ENCODE measurements at regions not wholly inside any gene's neighbourhood (a gene's known extent, or its start where the extent isn't known, plus 50 kb on each side); places are given as distances from the start of the nearest gene placed in this dataset.

DNA sequence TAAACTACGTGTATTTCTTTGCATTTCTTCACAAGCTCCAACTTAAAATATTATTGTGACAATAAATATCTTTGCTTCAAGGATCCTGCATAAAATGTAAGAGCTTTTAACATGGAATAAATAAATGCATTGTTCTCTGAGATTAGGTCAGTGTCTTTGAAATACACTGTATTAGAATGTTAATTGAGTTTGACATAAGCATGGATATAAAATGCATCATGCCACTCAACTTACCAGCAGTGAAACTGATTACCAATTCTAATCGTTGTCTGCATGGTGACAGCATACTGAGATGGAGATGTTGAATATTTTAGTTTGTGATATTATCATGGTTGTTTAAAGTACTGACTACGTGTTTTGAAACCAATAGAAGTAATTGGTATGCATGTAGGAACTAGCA, 555.3 kb upstream of the ZNF608 start:
- Histone ChIP-seq H3K4me1 (ENCODE audit: insufficient read depth, low read length, poor library complexity, severe bottlenecking) (no peaks in the 10 kb centered on the region), H3K36me3 (ENCODE audit: insufficient read depth, low read length) (no peaks in the 10 kb centered on the region), H2AFZ (ENCODE audit: low read length) (no peak overlapping the region), H4K20me1 (ENCODE audit: insufficient read depth, low read length) (no peaks in the 10 kb centered on the region), H3K9me2 (ENCODE audit: insufficient read depth, low read length) (no peaks in the 10 kb centered on the region), H3K27ac (ENCODE audit: low read depth, low read length, poor library complexity, severe bottlenecking) (no peak overlapping the region), H3K4me2 (ENCODE audit: low read length) (no peak overlapping the region), H3K9me3 (ENCODE audit: low read length) (no peaks in the 10 kb centered on the region), H3K79me2 (ENCODE audit: insufficient read depth, low read depth, low read length) (no peaks in the 10 kb centered on the region), H3K4me3 (ENCODE audit: low read depth, low read length, poor library complexity, severe bottlenecking) (no peak overlapping the region)
- POLR2A ChIA-PET, result interaction anchor here (0.6 to 1.2 kb wide), 6 partner anchors 9 to 369 kb away, joined by 3 to 8 read pairs (median 4); no protein-coding TSS in a partner anchor
- intact Hi-C loops (cut with micrococcal nuclease; ENCODE audit: unreplicated experiment), result no loop called here
- CTCF ChIA-PET (ENCODE audit: unreplicated experiment), result no interaction called here
- no TSS peak for BruUV-seq (replicated peaks)
- TF ChIP-seq, protein P1, sequence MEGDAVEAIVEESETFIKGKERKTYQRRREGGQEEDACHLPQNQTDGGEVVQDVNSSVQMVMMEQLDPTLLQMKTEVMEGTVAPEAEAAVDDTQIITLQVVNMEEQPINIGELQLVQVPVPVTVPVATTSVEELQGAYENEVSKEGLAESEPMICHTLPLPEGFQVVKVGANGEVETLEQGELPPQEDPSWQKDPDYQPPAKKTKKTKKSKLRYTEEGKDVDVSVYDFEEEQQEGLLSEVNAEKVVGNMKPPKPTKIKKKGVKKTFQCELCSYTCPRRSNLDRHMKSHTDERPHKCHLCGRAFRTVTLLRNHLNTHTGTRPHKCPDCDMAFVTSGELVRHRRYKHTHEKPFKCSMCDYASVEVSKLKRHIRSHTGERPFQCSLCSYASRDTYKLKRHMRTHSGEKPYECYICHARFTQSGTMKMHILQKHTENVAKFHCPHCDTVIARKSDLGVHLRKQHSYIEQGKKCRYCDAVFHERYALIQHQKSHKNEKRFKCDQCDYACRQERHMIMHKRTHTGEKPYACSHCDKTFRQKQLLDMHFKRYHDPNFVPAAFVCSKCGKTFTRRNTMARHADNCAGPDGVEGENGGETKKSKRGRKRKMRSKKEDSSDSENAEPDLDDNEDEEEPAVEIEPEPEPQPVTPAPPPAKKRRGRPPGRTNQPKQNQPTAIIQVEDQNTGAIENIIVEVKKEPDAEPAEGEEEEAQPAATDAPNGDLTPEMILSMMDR (conservative IDR thresholded peaks at IDR 0.05; ENCODE audit: low read length), result no peak
- TF ChIP-seq EZH2phosphoT487 (IDR thresholded peaks at IDR 0.05; ENCODE audit: borderline replicate concordance, low read depth, low read length), result no peak
- no peak for DNase-seq (ENCODE audit: low spot score)

DNA sequence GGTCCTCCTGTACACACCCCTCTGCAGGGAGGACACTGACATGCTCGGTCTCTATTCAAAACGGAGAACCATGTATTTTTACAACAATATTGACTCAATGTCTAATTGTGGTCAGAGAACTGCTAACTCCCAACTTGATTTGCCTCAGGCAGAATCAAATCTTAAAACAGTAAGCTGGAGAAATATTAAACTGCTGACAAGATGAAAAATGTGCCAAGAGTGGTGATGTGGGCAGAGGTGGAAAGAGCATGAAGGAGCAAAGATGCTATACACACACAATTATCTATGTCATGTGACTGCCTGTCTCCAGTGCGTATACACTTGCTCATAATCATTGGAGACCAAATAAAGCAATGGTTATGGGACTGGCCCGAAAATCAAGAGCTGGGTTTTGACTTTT, 556.1 kb upstream of the ZNF608 start:
- Histone ChIP-seq H3K36me3 (ENCODE audit: insufficient read depth, low read length) (no peaks in the 10 kb centered on the region), H4K20me1 (ENCODE audit: insufficient read depth, low read length) (no peaks in the 10 kb centered on the region), H3K9me2 (ENCODE audit: insufficient read depth, low read length) (no peaks in the 10 kb centered on the region), H3K4me2 (ENCODE audit: low read length) (no peak overlapping the region), H3K9me3 (ENCODE audit: low read length) (peaks cover 2% of the 10 kb centered on the region; the same call in 1 of the 2 replicates), H3K4me3 (ENCODE audit: low read depth, low read length, poor library complexity, severe bottlenecking) (no peak overlapping the region), H3K4me1 (ENCODE audit: insufficient read depth, low read length, poor library complexity, severe bottlenecking) (no peaks in the 10 kb centered on the region), H2AFZ (ENCODE audit: low read length) (no peak overlapping the region), H3K27ac (ENCODE audit: low read depth, low read length, poor library complexity, severe bottlenecking) (no peak overlapping the region), H3K79me2 (ENCODE audit: insufficient read depth, low read depth, low read length) (no peaks in the 10 kb centered on the region)
- intact Hi-C loops (cut with micrococcal nuclease; ENCODE audit: unreplicated experiment), result no loop called here
- CTCF ChIA-PET (ENCODE audit: unreplicated experiment), result no interaction called here
- POLR2A ChIA-PET, result interaction anchor here (0.7 kb wide), 1 partner anchor 9 kb away, joined by 3 read pairs; no protein-coding TSS in a partner anchor
- TF ChIP-seq EZH2phosphoT487 (IDR thresholded peaks at IDR 0.05; ENCODE audit: borderline replicate concordance, low read depth, low read length), result no peak
- TF ChIP-seq, protein P1 (conservative IDR thresholded peaks at IDR 0.05; ENCODE audit: low read length), result no peak
- BruUV-seq (replicated peaks), result no TSS peak
- DNase-seq (ENCODE audit: low spot score), result no peak

DNA sequence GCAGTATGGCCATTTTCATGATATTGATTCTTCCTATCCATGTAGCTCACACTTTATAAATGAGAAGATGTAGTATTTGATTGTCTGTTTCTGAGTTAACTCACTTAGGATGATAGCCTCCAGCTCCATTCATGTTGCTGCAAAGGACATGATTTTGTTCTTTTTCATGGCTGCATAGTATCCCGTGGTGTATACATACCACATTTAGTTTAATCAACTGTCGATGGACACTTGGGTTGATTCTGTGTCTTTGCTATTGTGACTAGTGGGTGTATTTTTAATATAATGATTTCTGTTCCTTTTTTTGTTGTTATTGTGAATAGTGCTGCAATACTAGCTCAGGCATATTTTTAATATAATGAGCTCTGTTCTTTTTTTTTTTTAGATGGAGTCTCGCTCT, 560.3 kb upstream of the ZNF608 start:
- no peak for DNase-seq (ENCODE audit: low spot score)
- Histone ChIP-seq H3K27ac (ENCODE audit: low read depth, low read length, poor library complexity, severe bottlenecking) (no peak overlapping the region), H3K79me2 (ENCODE audit: insufficient read depth, low read depth, low read length) (no peaks in the 10 kb centered on the region), H3K9me2 (ENCODE audit: insufficient read depth, low read length) (no peaks in the 10 kb centered on the region), H3K9me3 (ENCODE audit: low read length) (peaks cover 8% of the 10 kb centered on the region; the same call in 1 of the 2 replicates), H3K36me3 (ENCODE audit: insufficient read depth, low read length) (no peaks in the 10 kb centered on the region), H3K4me1 (ENCODE audit: insufficient read depth, low read length, poor library complexity, severe bottlenecking) (no peaks in the 10 kb centered on the region), H2AFZ (ENCODE audit: low read length) (no peak overlapping the region), H3K4me3 (ENCODE audit: low read depth, low read length, poor library complexity, severe bottlenecking) (no peak overlapping the region), H3K4me2 (ENCODE audit: low read length) (no peak overlapping the region), H4K20me1 (ENCODE audit: insufficient read depth, low read length) (no peaks in the 10 kb centered on the region)
- intact Hi-C loops (cut with micrococcal nuclease; ENCODE audit: unreplicated experiment), result no loop called here
- BruUV-seq (replicated peaks), result no TSS peak
- TF ChIP-seq, protein P1 (conservative IDR thresholded peaks at IDR 0.05; ENCODE audit: low read length), result no peak
- no peak for TF ChIP-seq EZH2phosphoT487 (IDR thresholded peaks at IDR 0.05; ENCODE audit: borderline replicate concordance, low read depth, low read length)
- POLR2A ChIA-PET, result interaction anchor here (0.6 to 1.2 kb wide), 5 partner anchors 31 to 1614 kb away, joined by 3 read pairs; no protein-coding TSS in a partner anchor
- CTCF ChIA-PET (ENCODE audit: unreplicated experiment), result no interaction called here
